ENCODE measurements at regions not wholly inside any gene's neighbourhood (a gene's known extent, or its start where the extent isn't known, plus 50 kb on each side); places are given as distances from the start of the nearest gene placed in this dataset.

GRCh38 chr7:115516341-115516740 is 514.2 kb downstream of the TFEC start:
- TF ChIP-seq CTCF (tag by site-specific recombination; IDR thresholded peaks at IDR 0.05): no peak
- TF ChIP-seq ZNF24 (tag by site-specific recombination; IDR thresholded peaks at IDR 0.05): no peak
- TF ChIP-seq GLI2 (tag by site-specific recombination; IDR thresholded peaks at IDR 0.05; ENCODE audit: borderline replicate concordance, low read depth): no peak
